ENCODE measurements at regions not wholly inside any gene's neighbourhood (a gene's known extent, or its start where the extent isn't known, plus 50 kb on each side); places are given as distances from the start of the nearest gene placed in this dataset.

DNA sequence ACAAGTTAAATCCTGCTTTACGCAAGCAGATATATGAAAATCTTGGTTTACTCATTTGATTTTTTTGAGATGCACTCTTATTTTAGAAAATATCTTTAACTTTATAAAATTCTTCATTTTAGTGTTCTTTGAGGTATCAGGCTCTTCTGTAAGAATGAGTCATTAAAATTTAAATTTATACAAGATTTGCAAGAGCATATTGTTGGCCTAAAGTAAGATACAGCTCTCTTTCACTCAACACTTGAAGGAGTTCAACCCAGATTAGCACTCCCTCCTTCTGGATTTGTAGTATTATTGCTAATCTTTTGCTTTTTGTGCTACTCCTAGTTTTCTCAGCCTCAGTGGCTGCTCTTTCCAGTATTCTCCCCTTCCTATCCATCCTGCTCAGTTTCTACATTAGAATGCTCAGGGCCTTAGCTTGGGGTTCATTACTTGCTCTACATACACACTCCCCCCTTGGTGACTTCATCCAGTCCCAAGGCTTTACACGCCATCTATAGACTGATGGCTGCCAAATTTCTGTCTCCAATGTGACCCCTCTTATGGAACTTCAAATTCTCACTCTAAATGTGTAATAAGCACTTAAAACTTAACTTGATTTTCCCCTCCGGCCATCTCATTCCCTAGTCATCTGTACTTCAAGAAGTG is 425.3 kb upstream of the FANCL start:
- TF ChIP-seq, protein P1, sequence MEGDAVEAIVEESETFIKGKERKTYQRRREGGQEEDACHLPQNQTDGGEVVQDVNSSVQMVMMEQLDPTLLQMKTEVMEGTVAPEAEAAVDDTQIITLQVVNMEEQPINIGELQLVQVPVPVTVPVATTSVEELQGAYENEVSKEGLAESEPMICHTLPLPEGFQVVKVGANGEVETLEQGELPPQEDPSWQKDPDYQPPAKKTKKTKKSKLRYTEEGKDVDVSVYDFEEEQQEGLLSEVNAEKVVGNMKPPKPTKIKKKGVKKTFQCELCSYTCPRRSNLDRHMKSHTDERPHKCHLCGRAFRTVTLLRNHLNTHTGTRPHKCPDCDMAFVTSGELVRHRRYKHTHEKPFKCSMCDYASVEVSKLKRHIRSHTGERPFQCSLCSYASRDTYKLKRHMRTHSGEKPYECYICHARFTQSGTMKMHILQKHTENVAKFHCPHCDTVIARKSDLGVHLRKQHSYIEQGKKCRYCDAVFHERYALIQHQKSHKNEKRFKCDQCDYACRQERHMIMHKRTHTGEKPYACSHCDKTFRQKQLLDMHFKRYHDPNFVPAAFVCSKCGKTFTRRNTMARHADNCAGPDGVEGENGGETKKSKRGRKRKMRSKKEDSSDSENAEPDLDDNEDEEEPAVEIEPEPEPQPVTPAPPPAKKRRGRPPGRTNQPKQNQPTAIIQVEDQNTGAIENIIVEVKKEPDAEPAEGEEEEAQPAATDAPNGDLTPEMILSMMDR (IDR thresholded peaks at IDR 0.05; ENCODE audit: insufficient read depth, low read length, poor library complexity, severe bottlenecking), result no peak
- no peak for TF ChIP-seq EZH2phosphoT487 (conservative IDR thresholded peaks at IDR 0.05; ENCODE audit: low read length)
- no peaks in the 10 kb centered on the region for H3K27me3 ChIP-seq (ENCODE audit: low read length)
- no peaks in the 10 kb centered on the region for H3K9me3 ChIP-seq (ENCODE audit: insufficient read depth, low read length)
- no peak overlapping the region for H3K4me3 ChIP-seq (ENCODE audit: insufficient read depth, low read length, poor library complexity, severe bottlenecking)
- no peak overlapping the region for H3K27ac ChIP-seq (ENCODE audit: low read depth, low read length)
- no peak overlapping the region for H3K9ac ChIP-seq (ENCODE audit: low read length)
- no peaks in the 10 kb centered on the region for H3K9me2 ChIP-seq (replicated peaks; ENCODE audit: insufficient read depth, low read length)
- no peaks in the 10 kb centered on the region for H3F3A ChIP-seq (ENCODE audit: insufficient read depth)
- H3K4me2 ChIP-seq (ENCODE audit: low read depth, low read length, poor library complexity, severe bottlenecking), result no peak overlapping the region
- H4K20me1 ChIP-seq (ENCODE audit: low read depth, low read length), result no peaks in the 10 kb centered on the region
- H3K79me2 ChIP-seq (ENCODE audit: insufficient read depth, low read length), result no peaks in the 10 kb centered on the region
- H3K36me3 ChIP-seq (ENCODE audit: low read length), result no peaks in the 10 kb centered on the region
- H2AFZ ChIP-seq (ENCODE audit: low read depth, low read length, severe bottlenecking), result no peak overlapping the region

DNA sequence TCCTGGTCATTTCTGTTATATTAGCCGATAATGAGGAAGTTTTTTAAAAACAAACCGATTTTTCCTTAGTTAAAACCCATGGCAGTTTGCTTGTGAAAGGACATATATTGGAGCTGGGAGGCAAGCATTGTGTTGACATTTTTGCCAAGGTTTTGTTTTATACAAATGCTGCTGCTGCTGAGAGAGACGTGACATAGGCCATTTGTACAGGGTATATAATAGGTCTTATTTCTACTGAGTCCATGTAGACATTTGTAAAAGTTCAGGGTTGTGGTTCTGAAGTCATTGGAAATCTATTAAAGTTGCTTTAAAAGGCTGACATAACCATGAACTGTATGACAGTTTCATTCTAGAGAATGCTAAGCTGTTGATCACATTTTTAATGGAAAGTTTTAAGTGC is 424.0 kb upstream of the FANCL start:
- Histone ChIP-seq H3K4me2 (ENCODE audit: low read depth, low read length, poor library complexity, severe bottlenecking) (no peak overlapping the region), H3K4me3 (ENCODE audit: insufficient read depth, low read length, poor library complexity, severe bottlenecking) (no peak overlapping the region), H4K20me1 (ENCODE audit: low read depth, low read length) (no peaks in the 10 kb centered on the region), H3K79me2 (ENCODE audit: insufficient read depth, low read length) (no peaks in the 10 kb centered on the region), H3K27ac (ENCODE audit: low read depth, low read length) (no peak overlapping the region), H3K27me3 (ENCODE audit: low read length) (no peaks in the 10 kb centered on the region), H3F3A (ENCODE audit: insufficient read depth) (no peaks in the 10 kb centered on the region), H3K36me3 (ENCODE audit: low read length) (no peaks in the 10 kb centered on the region), H3K9ac (ENCODE audit: low read length) (no peak overlapping the region), H3K9me2 (replicated peaks; ENCODE audit: insufficient read depth, low read length) (no peaks in the 10 kb centered on the region), H2AFZ (ENCODE audit: low read depth, low read length, severe bottlenecking) (no peak overlapping the region), H3K9me3 (ENCODE audit: insufficient read depth, low read length) (no peaks in the 10 kb centered on the region)
- TF ChIP-seq, protein P1 (IDR thresholded peaks at IDR 0.05; ENCODE audit: insufficient read depth, low read length, poor library complexity, severe bottlenecking), result no peak
- no peak for TF ChIP-seq EZH2phosphoT487 (conservative IDR thresholded peaks at IDR 0.05; ENCODE audit: low read length)

DNA sequence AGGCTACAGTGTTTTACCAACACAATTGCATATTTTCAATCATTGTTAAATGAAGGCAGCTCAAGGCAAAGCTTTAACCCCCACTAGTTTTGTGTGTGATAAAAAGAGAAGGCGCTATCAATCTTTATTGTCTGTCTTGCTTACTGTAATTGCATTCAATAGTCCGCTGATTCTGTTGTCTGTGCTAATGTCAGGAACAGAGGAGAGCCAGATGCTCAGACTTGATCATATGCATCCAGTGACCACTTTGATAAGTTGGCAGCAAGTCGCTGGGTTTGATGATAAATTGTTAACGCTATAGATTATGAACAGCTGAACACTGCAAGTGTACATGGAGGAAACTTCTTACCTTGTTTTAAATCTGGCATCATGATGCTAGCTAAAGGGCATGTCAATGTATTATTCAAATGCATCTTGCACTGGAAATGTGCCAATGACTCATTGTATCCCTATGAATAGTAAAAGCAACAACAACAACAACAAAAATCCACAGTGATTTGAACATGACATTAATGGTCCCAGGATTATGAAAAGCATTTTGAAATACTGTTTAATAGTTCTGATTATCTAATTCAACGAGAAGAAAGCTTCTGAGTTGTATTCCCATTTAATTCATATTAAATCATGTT is 423.5 kb upstream of the FANCL start:
- TF ChIP-seq, protein P1 (IDR thresholded peaks at IDR 0.05; ENCODE audit: insufficient read depth, low read length, poor library complexity, severe bottlenecking), result no peak
- no peak for TF ChIP-seq EZH2phosphoT487 (conservative IDR thresholded peaks at IDR 0.05; ENCODE audit: low read length)
- Histone ChIP-seq H3K27ac (ENCODE audit: low read depth, low read length) (no peak overlapping the region), H3K9ac (ENCODE audit: low read length) (no peak overlapping the region), H4K20me1 (ENCODE audit: low read depth, low read length) (no peaks in the 10 kb centered on the region), H3F3A (ENCODE audit: insufficient read depth) (no peaks in the 10 kb centered on the region), H2AFZ (ENCODE audit: low read depth, low read length, severe bottlenecking) (no peak overlapping the region), H3K79me2 (ENCODE audit: insufficient read depth, low read length) (no peaks in the 10 kb centered on the region), H3K4me2 (ENCODE audit: low read depth, low read length, poor library complexity, severe bottlenecking) (no peak overlapping the region), H3K4me3 (ENCODE audit: insufficient read depth, low read length, poor library complexity, severe bottlenecking) (no peak overlapping the region), H3K36me3 (ENCODE audit: low read length) (no peaks in the 10 kb centered on the region), H3K9me3 (ENCODE audit: insufficient read depth, low read length) (no peaks in the 10 kb centered on the region), H3K9me2 (replicated peaks; ENCODE audit: insufficient read depth, low read length) (no peaks in the 10 kb centered on the region), H3K27me3 (ENCODE audit: low read length) (no peaks in the 10 kb centered on the region)
